Osteoblast (primary cell): ENCODE measurements at regions not wholly inside any gene's neighbourhood (a gene's known extent, or its start where the extent isn't known, plus 50 kb on each side); places are given as distances from the start of the nearest gene placed in this dataset.

Source experiments
- DNase-seq: peaks from one replicate; pipeline ENCODE4 v3.0.0; 2011; ENCODE audit warnings: low spot score, mixed read lengths; ENCODE audit not compliant: insufficient read length; ENCODE audit errors: missing footprints
- H2AFZ ChIP-seq: 2 replicates; pipeline ENCODE4 v1.6.0; 2011; ENCODE audit warnings: mild to moderate bottlenecking, low read length
- H3K27ac ChIP-seq: 2 replicates; pipeline ENCODE4 v1.5.1; 2011; ENCODE audit warnings: mild to moderate bottlenecking, low read depth, low read length, moderate library complexity
- H3K27me3 ChIP-seq: 2 replicates; pipeline ENCODE4 v1.6.0; 2012; ENCODE audit warnings: mild to moderate bottlenecking, control low read depth, inconsistent platforms, low read length, moderate library complexity; ENCODE audit not compliant: insufficient read depth
- H3K36me3 ChIP-seq: 2 replicates; pipeline ENCODE4 v1.5.1; 2011; ENCODE audit warnings: mild to moderate bottlenecking, low read length, control low read depth, moderate library complexity; ENCODE audit not compliant: insufficient read depth
- H3K4me1 ChIP-seq: 2 replicates; pipeline ENCODE4 v1.5.1; 2011; ENCODE audit warnings: mild to moderate bottlenecking, low read length, control low read depth, moderate library complexity; ENCODE audit not compliant: insufficient read depth
- H3K4me2 ChIP-seq: 2 replicates; pipeline ENCODE4 v1.6.0; 2011; ENCODE audit warnings: mild to moderate bottlenecking, low read length; ENCODE audit not compliant: insufficient read depth
- H3K4me3 ChIP-seq: fragments of 200-600 bp; sonication (generic); 3 replicates; pipeline ENCODE4 v1.5.1; 2012; ENCODE audit warnings: mild to moderate bottlenecking, low read length, inconsistent platforms; ENCODE audit not compliant: insufficient read depth
- H3K79me2 ChIP-seq: 2 replicates; pipeline ENCODE4 v1.6.0; 2012; ENCODE audit warnings: mild to moderate bottlenecking, low read length, control low read depth, inconsistent platforms; ENCODE audit not compliant: insufficient read depth
- H3K9me3 ChIP-seq: 2 replicates; pipeline ENCODE4 v1.5.1; 2011; ENCODE audit warnings: low read depth, low read length, control low read depth
- H4K20me1 ChIP-seq: 2 replicates; pipeline ENCODE4 v1.6.0; 2012; ENCODE audit warnings: mild to moderate bottlenecking, low read length, control low read depth; ENCODE audit not compliant: insufficient read depth
- CTCF ChIP-seq: IDR thresholded peaks from 2 replicates; pipeline ENCODE4 v1.5.1; 2011; ENCODE audit warnings: mild to moderate bottlenecking, low read depth, low read length, moderate library complexity; ENCODE audit errors: extremely low read depth

DNA sequence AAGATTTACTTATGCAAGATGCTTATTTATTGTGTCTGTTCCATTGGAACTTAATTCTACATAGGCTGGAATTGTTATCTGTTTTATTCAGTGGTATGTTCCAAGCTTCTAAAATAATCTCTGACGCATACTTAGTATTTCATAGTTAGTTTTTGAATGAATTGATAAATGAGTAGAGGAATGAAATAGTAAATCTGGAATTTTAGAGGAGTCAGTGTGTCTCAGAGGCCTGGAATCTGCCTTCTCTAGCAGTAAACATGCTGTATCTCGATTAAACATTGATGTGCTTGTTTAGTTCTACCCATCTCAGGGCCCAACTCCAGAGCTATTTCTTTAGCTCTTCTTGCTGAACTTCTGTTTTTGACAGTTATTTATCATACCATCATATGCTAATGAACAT, 154.2 kb upstream of the MAGEC2 start:
- Histone ChIP-seq H3K27me3 (no peaks in the 10 kb centered on the region), H3K4me3 (no peak overlapping the region), H3K4me1 (no peaks in the 10 kb centered on the region), H4K20me1 (no peaks in the 10 kb centered on the region), H3K36me3 (no peaks in the 10 kb centered on the region), H3K27ac (no peak overlapping the region), H2AFZ (no peak overlapping the region), H3K79me2 (no peaks in the 10 kb centered on the region), H3K4me2 (no peak overlapping the region), H3K9me3 (no peaks in the 10 kb centered on the region)
- no peak for TF ChIP-seq CTCF
- no peak for DNase-seq

DNA sequence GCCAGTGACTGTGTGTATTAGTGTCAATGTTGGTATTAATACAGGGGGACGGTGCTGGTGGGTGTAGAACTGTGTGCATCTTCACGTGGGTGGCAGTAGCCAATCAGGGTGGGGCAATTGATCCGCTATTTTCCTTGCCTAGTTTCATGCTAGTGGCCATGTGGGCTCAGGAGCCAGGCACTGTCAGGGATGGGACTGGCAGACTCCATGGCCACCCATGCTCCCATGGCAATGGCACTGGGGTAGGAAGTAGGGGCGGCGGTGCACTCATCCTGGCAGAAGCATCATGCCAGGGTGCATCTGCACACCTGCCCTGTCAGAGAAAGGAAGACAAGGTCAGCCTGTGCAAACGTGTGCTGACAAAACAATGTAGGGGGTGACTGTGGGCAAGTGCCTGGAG, 122.1 kb upstream of the MAGEC2 start:
- Histone ChIP-seq H2AFZ (no peak overlapping the region), H3K4me3 (no peak overlapping the region)
- DNase-seq = no peak

GRCh38 chrX:142312591-142312990, 107.5 kb upstream of the MAGEC2 start:
- peaks cover 3% of the 10 kb centered on the region for H3K9me3 ChIP-seq
- no peaks in the 10 kb centered on the region for H3K79me2 ChIP-seq
- H2AFZ ChIP-seq = no peak overlapping the region
- H4K20me1 ChIP-seq = no peaks in the 10 kb centered on the region
- TF ChIP-seq CTCF = no peak
- no peaks in the 10 kb centered on the region for H3K27me3 ChIP-seq
- no peak overlapping the region for H3K27ac ChIP-seq
- no peak overlapping the region for H3K4me3 ChIP-seq
- no peak overlapping the region for H3K4me2 ChIP-seq
- H3K4me1 ChIP-seq = no peaks in the 10 kb centered on the region
- H3K36me3 ChIP-seq = no peaks in the 10 kb centered on the region
- DNase-seq = no peak

More for the DNA sequence above, 122.1 kb upstream of the MAGEC2 start:
- Histone ChIP-seq H3K4me1 (no peaks in the 10 kb centered on the region), H3K79me2 (no peaks in the 10 kb centered on the region), H3K27ac (no peak overlapping the region), H3K4me2 (no peak overlapping the region), H3K9me3 (no peaks in the 10 kb centered on the region), H4K20me1 (no peaks in the 10 kb centered on the region), H3K36me3 (no peaks in the 10 kb centered on the region), H3K27me3 (no peaks in the 10 kb centered on the region)
- no peak for TF ChIP-seq CTCF

- TF ChIP-seq CTCF = no peak
- no peaks in the 10 kb centered on the region for H3K79me2 ChIP-seq
- H3K27me3 ChIP-seq = no peaks in the 10 kb centered on the region
- H3K36me3 ChIP-seq = no peaks in the 10 kb centered on the region
- H3K4me1 ChIP-seq = no peaks in the 10 kb centered on the region
- H3K27ac ChIP-seq = no peak overlapping the region
- no peaks in the 10 kb centered on the region for H3K9me3 ChIP-seq
- H3K4me2 ChIP-seq = no peak overlapping the region
- no peak overlapping the region for H3K4me3 ChIP-seq
- no peak for DNase-seq
- H4K20me1 ChIP-seq = no peaks in the 10 kb centered on the region
- no peak overlapping the region for H2AFZ ChIP-seq
Observed at GRCh38 chrX:142299406-142299805, 94.3 kb upstream of the MAGEC2 start.
